DMS79 (cell line): ENCODE measurements at regions not wholly inside any gene's neighbourhood (a gene's known extent, or its start where the extent isn't known, plus 50 kb on each side); places are given as distances from the start of the nearest gene placed in this dataset.
"Not testable (repeated sequence)": the region's sequence is repeated elsewhere in the genome, so short reads cannot be mapped to it uniquely, and the experiment has no call there.

ENCODE experiments used
- DNase-seq: peaks from one replicate; lab custom pipeline; 2025; lab: John Stamatoyannopoulos, UW

- DNase-seq: no peak
Measured at GRCh38 chr11:44417731-44418455, 108.0 kb upstream of the ALX4 start.

- no peak for DNase-seq
Measured at GRCh38 chr11:44418456-44418830, 108.5 kb upstream of the ALX4 start.

DNA sequence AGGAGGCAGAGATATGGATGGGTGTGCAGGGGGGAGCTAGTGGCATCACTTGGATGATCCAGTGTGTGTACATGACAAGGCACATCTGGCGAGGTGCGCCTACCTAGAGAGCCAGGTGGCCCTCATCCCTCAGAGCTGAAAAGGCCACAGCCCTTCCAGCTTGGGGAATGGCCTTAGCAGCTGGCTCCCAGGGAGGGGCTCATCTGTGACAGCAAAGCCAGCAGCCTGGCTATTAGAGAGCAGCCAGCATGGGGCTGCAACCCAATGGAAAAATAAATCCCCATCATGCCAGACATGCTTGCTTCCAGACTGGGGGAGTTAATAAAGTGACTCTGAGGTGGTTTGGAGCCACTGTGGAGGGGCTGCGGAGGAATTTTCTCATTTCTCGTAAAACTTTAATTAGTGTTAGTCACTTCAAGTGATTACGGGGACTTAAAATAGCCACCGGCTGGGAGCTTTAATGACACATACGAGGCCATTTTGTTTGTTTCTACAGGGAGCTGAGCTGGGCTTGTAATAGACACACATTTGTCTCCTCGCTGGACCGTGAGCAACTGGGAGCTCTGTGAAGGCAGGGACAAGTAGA is 111.2 kb upstream of the ALX4 start:
- no peak for DNase-seq

GRCh38 chr11:44423289-44423688 is 113.3 kb upstream of the ALX4 start:
- no peak for DNase-seq

- no peak for DNase-seq
Measured at GRCh38 chr11:44424841-44425240, 114.9 kb upstream of the ALX4 start.

DNA sequence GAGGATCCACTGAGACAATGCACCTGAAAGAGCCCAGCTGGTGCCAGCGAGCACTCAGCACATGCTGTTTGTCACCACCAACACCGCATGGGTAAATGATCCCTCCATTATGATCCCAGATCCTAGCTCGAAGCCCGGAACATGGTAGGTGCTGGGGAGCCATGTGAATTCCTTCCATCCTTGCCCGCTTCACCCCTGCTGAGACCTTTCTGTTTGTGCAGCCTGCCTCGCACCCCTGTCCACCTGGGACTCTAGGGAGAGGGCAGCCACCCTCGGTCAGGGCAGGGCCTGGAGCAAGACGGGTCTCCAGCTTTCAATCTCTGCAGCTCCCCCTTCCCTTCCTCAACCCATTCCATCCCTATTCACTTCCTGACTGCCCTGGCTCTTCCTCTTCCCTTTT is 116.2 kb upstream of the ALX4 start:
- no peak for DNase-seq

DNA sequence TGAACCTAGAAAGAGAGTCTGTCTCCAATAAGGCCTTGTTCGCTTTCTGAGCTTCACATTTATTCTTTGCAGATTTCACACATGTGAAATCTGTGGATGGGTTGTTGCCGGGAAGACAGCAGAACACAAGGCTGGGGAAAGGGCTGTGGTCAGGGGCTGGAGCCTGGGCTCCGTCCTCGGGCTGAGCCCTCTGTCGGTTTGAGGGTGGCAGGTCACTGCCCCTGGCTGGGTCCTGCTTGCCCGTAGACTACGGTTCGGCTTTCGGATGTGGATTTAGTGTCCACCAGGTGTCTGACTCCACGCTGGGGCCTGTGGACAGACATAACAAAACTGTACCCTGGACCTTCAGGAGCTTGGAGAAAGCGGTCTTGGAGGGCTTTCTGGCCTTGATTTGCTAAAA is 117.0 kb upstream of the ALX4 start:
- no peak for DNase-seq

- no peak for DNase-seq
Measured at GRCh38 chr11:44427432-44427831, 117.5 kb upstream of the ALX4 start.

DNA sequence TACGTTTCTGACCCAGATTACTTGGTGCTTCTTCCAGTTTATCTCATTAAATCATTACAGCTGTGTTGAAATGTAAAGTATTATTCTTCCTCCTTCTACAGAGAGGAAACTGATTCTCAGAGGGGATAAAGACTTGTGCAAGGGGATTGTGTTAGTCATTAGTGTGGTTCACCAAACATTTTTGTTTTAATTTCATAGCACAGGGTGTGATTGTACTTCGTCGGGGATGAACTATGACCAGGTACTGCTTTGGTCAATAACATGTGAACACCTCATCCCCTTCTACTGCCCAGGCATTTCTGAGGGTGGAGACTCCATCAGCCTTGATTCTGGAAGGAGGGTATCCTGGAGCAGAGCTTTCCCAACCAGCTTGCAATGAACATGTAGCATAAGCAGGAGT is 120.2 kb upstream of the ALX4 start:
- DNase-seq: no peak

DNA sequence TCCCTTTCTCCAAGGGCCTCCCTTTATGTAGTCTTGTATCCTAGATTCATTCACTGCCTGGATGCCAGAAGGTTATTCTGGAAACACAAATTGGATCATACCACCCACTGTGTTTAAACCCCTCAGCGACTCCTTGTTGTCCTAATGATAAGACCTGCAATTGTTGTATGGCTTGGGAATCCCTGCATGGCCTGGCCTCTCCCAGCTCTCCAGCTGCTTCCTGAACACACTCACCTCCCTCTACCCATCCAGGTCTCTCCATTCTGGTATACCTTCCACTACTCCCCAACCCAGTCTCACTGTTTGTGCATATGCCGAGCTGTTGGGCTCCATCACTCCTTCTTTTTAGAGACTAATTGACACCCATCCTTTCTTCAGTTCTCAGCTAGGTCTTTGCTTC is 124.3 kb upstream of the ALX4 start:
- DNase-seq: no peak

GRCh38 chr11:44437122-44437521 is 127.2 kb upstream of the ALX4 start:
- no peak for DNase-seq

DNA sequence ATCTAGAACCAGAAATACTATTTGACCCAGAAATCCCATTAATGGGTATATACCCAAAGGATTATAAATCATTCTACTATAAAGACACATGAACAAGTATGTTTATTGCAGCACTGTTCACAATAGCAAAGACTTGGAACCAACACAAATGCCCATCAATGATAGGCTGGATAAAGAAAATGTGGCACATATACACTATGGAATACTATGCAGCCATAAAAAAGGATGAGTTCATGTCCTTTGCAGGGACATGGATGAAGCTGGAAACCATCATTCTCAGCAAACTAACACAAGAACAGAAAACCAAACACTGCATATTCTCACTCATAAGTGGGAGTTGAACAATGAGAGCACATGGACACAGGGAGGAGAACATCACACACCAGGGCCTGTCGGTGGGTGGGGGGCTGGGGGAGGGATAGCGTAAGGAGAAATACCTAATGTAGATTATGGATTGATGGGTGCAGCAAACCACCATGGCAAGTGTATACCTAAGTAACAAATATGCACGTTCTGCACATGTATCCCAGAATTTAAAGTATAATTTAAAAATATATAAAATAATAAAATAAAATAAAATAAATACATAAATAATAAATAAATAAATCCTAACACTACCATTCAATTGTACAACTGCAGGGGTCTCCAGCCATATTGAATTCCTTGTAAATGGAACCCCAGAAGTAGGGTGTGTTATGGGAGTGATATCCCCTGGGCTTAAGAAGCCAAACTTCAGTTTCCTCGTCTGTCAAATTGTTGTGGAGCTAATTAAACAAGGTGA is 122.4 kb upstream of the CD82 start:
- not testable (repeated sequence) for DNase-seq

GRCh38 chr11:44443836-44444769 is 121.4 kb upstream of the CD82 start:
- no peak for DNase-seq

DNA sequence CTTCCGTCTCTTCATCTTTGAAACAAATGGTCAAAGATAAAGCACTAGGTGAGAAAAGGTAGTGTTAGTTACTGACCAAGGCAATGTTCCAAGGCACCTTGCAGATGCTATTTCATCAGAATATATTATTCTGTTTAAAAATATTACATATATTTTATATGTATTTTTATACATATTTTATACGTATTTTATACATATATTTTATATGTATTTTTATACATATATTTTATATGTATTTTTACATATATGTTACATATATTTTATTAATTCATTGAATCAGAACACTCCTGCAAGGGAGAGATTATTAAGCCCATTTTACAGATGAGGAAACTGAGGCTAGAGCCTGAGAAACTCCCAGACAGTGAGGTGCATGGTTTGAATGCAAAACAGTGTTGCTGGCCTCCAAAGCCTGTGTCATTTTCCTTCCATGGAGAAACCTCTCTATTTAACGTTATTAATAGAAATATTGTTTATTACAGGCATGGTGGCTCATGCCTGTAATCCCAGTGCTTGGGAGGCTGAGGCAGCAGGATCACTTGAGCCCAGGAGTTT is 120.6 kb upstream of the CD82 start:
- no peak for DNase-seq

- no peak for DNase-seq
Measured at GRCh38 chr11:44445500-44446365, 119.7 kb upstream of the CD82 start.

- DNase-seq: no peak
Measured at GRCh38 chr11:44446366-44446762, 119.1 kb upstream of the CD82 start.

DNA sequence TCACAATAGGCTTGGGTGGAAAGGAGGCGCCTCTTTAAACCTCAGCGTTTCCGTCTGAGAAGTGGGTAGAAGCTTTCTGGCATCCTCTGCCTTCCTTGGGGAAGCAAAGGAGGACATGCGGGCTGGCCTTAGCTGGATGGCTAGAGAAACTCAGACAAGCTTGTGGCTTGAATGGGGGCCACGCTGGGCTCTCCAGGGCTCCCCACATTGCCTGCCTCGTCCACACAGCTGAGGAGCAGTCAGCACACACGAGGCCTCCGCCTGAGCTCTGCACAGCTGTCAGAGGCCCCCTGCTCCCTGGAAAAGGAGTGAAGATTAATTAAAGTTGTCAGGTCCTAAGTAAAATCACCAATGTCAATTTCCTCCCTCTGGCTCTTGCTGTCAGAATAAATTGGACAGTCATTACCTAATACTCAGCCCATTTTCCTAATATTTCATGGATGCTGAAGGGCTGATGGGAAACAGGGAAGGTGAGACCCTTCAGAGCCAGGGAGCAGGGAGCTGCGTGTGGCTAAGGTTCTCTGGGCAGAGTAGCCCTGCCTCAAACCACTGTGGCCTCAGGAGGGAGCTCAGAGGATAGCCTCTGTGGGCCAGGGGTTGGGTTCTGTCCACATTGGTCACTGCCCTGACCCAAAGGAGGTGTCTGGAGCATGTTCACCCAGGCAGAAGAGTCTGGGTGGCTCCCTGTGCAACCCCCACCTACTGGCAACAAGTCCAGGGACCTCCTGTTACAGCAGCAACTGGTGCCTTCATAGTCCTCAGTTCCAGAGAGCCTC is 118.3 kb upstream of the CD82 start:
- no peak for DNase-seq

GRCh38 chr11:44450295-44450932 is 115.0 kb upstream of the CD82 start:
- no peak for DNase-seq

DNA sequence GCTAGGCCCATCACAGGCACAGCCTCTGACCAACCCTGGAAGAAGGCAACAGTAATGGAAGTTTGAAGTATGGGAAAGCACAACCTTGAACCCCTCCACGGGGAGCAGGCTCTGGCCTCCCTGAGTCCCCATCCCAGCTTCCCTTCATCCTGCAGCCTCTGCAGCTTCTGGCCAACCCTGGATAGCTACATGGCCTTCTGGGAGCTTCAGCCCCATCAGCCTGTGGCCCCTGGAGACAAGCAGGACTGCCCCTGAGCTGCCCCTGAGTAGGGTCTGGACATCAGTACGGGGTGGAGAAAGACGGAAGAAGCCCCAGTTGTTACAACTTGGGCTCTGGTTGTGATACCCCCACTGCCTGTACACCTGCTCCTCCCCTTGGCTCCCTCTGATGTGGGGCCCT is 113.8 kb upstream of the CD82 start:
- no peak for DNase-seq
